ENCODE measurements at regions not wholly inside any gene's neighbourhood (a gene's known extent, or its start where the extent isn't known, plus 50 kb on each side); places are given as distances from the start of the nearest gene placed in this dataset.

DNA sequence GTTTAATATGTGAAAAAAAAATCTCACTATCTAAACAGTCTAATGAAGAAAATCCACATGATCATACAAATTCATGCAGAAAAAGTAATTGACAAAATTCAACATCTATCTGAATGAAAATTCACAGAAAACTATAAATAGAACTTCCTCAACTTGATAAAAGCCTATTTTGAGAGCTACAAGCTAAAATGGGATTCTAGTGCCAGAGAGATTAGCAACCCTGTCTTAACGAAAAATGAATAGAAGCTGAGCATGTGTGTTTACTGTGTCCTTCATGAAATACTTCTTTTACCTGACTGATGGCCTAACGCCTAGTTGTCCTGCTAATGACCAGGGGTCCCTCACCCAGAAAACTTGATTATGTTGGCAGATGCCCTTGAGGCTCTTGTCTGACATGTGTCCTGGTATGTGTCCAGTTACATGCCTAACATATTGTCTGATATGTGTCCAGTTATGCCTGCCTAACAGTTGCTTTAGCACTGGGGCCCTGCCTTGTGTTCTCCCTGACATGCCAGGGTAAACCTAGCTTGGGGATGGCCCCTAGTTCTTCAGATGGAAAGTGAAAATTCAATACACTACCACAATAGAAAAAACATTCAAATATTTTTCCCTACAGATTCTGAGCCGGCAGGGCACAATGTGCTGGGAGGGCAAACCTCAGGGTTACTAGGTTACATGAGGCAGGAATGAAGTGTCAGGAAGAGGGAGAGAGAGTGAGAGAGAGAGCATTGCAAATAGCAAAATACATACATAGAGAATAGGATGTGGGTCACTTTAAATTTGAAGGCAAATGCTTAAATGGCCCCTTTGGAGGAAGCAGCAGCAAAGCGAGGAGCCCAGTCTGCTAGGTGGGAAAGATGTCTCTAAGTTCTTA is 834.0 kb downstream of the CDH11 start:
- TF ChIP-seq SIN3A (IDR thresholded peaks at IDR 0.05; ENCODE audit: borderline replicate concordance, insufficient read depth, low read length) = no peak
- no peak for TF ChIP-seq POLR2AphosphoS5 (IDR thresholded peaks at IDR 0.05; ENCODE audit: low read depth, low read length)
- TF ChIP-seq, protein P1, sequence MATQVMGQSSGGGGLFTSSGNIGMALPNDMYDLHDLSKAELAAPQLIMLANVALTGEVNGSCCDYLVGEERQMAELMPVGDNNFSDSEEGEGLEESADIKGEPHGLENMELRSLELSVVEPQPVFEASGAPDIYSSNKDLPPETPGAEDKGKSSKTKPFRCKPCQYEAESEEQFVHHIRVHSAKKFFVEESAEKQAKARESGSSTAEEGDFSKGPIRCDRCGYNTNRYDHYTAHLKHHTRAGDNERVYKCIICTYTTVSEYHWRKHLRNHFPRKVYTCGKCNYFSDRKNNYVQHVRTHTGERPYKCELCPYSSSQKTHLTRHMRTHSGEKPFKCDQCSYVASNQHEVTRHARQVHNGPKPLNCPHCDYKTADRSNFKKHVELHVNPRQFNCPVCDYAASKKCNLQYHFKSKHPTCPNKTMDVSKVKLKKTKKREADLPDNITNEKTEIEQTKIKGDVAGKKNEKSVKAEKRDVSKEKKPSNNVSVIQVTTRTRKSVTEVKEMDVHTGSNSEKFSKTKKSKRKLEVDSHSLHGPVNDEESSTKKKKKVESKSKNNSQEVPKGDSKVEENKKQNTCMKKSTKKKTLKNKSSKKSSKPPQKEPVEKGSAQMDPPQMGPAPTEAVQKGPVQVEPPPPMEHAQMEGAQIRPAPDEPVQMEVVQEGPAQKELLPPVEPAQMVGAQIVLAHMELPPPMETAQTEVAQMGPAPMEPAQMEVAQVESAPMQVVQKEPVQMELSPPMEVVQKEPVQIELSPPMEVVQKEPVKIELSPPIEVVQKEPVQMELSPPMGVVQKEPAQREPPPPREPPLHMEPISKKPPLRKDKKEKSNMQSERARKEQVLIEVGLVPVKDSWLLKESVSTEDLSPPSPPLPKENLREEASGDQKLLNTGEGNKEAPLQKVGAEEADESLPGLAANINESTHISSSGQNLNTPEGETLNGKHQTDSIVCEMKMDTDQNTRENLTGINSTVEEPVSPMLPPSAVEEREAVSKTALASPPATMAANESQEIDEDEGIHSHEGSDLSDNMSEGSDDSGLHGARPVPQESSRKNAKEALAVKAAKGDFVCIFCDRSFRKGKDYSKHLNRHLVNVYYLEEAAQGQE (IDR thresholded peaks at IDR 0.05; ENCODE audit: insufficient read depth in 1 of 2, low read depth in 2 of 2, low read length in 2 of 2) = no peak
- no peak for TF ChIP-seq TAF1 (IDR thresholded peaks at IDR 0.05; ENCODE audit: borderline replicate concordance, insufficient read depth, low read length)

All from PFSK-1 (cell line).